ENCODE measurements at regions not wholly inside any gene's neighbourhood (a gene's known extent, or its start where the extent isn't known, plus 50 kb on each side); places are given as distances from the start of the nearest gene placed in this dataset.

- TF ChIP-seq CTCF (IDR thresholded peaks at IDR 0.05) (no peak), POLR2A (IDR thresholded peaks at IDR 0.05) (no peak), POLR2AphosphoS5 (IDR thresholded peaks at IDR 0.05) (no peak)
Observed at GRCh38 chr10:124265776-124266467, 152.8 kb downstream of the OAT start.

Measured in suprapubic skin (tissue), 4 donors.